ENCODE measurements at regions not wholly inside any gene's neighbourhood (a gene's known extent, or its start where the extent isn't known, plus 50 kb on each side); places are given as distances from the start of the nearest gene placed in this dataset.
"Not testable (repeated sequence)": the region's sequence is repeated elsewhere in the genome, so short reads cannot be mapped to it uniquely, and the experiment has no call there.

DNA sequence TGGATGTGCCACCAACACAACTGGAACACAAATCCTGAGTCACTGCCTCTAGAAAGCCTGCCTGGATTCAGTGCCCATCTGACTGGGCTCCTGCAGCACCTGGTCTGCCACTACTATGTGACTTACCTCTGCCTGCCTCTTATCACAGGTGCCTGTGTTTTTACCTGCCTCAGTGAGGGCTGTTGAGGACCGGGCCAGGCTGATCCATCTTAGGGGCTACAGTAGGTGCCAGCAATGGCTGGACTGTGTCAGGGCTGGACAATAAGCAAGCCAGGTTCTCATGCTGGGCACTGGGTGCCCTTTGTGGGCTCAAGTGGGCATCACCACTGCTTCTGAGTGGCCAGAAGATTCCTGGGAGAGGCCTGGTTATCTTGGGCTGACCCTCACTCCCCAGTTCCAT lies 948.6 kb upstream of the TPTE start:
- not testable (repeated sequence) for H3K36me3 ChIP-seq (ENCODE audit: control insufficient read depth, low read length); H3F3A ChIP-seq (ENCODE audit: control insufficient read depth, insufficient read depth); H3K4me2 ChIP-seq (ENCODE audit: low read length); H4K20me1 ChIP-seq (ENCODE audit: control insufficient read depth, insufficient read depth, low read depth, low read length); H3K27me3 ChIP-seq (ENCODE audit: control insufficient read depth, low read length); H3K27ac ChIP-seq (ENCODE audit: low read depth, low read length); H3K79me2 ChIP-seq (ENCODE audit: control insufficient read depth, low read length); H3K9me2 ChIP-seq (replicated peaks; ENCODE audit: control insufficient read depth, low read length); H3K4me1 ChIP-seq (ENCODE audit: control insufficient read depth, low read length); H3K4me3 ChIP-seq (ENCODE audit: low read length); H3K9me3 ChIP-seq (ENCODE audit: control insufficient read depth, insufficient read depth, low read length)

DNA sequence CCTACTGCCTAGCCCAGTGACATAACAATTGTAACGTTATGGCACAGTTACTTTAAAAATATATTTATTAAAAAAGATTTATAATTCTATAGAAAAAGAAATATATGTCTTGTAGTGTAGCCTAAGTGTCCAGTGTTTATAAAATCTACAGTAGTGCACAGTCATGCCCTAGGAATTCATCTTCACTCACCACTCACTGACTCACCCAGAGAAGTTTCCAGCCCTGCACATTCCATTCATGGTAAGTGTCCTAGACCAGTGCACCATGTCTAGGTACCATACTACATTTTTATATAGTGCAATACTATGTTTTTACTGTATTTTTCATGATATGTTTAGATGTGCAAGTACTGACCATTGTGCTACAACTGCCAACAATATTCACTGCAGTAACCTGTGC lies 947.9 kb upstream of the TPTE start:
- H3K36me3 ChIP-seq (ENCODE audit: control insufficient read depth, low read length); H4K20me1 ChIP-seq (ENCODE audit: control insufficient read depth, insufficient read depth, low read depth, low read length); H3K4me1 ChIP-seq (ENCODE audit: control insufficient read depth, low read length); H3K27ac ChIP-seq (ENCODE audit: low read depth, low read length); H3K27me3 ChIP-seq (ENCODE audit: control insufficient read depth, low read length); H3F3A ChIP-seq (ENCODE audit: control insufficient read depth, insufficient read depth); H3K9me3 ChIP-seq (ENCODE audit: control insufficient read depth, insufficient read depth, low read length); H3K4me2 ChIP-seq (ENCODE audit: low read length); H3K4me3 ChIP-seq (ENCODE audit: low read length); H3K9me2 ChIP-seq (replicated peaks; ENCODE audit: control insufficient read depth, low read length); H3K79me2 ChIP-seq (ENCODE audit: control insufficient read depth, low read length): not testable (repeated sequence)

DNA sequence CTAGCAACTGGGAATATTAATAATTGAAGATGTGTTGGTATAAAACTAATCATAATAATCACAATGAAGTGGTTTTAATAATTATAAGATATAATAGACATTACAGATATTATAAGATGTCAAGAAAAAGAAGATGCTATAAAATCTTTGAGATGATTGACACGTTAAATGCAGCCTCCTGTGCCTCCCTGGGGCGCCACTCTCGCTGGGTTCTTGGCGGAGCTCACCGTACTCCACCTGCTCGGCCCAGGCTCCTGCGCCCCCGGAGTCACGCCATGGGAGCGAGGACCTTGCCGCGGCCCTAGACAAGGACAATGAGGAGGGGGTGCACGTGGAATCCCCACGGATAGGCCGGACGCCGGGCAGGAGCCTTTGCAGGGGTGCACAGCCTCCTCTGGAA lies 942.1 kb upstream of the TPTE start:
- H3K4me1 ChIP-seq (ENCODE audit: control insufficient read depth, low read length); H3K9me2 ChIP-seq (replicated peaks; ENCODE audit: control insufficient read depth, low read length); H4K20me1 ChIP-seq (ENCODE audit: control insufficient read depth, insufficient read depth, low read depth, low read length); H3K27ac ChIP-seq (ENCODE audit: low read depth, low read length); H3K4me2 ChIP-seq (ENCODE audit: low read length); H3K4me3 ChIP-seq (ENCODE audit: low read length); H3K79me2 ChIP-seq (ENCODE audit: control insufficient read depth, low read length); H3K9me3 ChIP-seq (ENCODE audit: control insufficient read depth, insufficient read depth, low read length); H3K36me3 ChIP-seq (ENCODE audit: control insufficient read depth, low read length); H3F3A ChIP-seq (ENCODE audit: control insufficient read depth, insufficient read depth); H3K27me3 ChIP-seq (ENCODE audit: control insufficient read depth, low read length): not testable (repeated sequence)

DNA sequence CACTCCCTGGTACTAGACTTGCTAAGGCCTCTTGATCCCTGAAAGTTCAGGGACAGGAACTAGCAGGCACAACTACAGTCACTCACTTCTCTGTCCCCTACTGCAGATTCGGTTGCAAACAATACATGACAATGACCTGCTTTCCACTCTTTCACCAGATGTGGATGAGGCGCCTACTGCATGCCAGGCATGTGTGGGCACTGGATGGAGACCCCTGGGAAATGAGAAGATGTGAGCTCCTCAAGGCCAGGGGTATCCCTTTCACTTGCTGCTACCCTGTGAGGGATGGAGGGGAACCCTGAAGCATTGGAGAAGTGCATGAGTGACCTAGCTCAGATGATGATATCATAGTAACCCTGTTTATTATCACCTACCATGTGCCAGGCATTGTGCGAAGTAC lies 933.4 kb upstream of the TPTE start:
- not testable (repeated sequence) for H3K9me3 ChIP-seq (ENCODE audit: control insufficient read depth, insufficient read depth, low read length); H3F3A ChIP-seq (ENCODE audit: control insufficient read depth, insufficient read depth); H3K4me3 ChIP-seq (ENCODE audit: low read length); H3K27ac ChIP-seq (ENCODE audit: low read depth, low read length); H3K36me3 ChIP-seq (ENCODE audit: control insufficient read depth, low read length); H3K79me2 ChIP-seq (ENCODE audit: control insufficient read depth, low read length); H3K4me1 ChIP-seq (ENCODE audit: control insufficient read depth, low read length); H3K4me2 ChIP-seq (ENCODE audit: low read length); H4K20me1 ChIP-seq (ENCODE audit: control insufficient read depth, insufficient read depth, low read depth, low read length); H3K27me3 ChIP-seq (ENCODE audit: control insufficient read depth, low read length); H3K9me2 ChIP-seq (replicated peaks; ENCODE audit: control insufficient read depth, low read length)

DNA sequence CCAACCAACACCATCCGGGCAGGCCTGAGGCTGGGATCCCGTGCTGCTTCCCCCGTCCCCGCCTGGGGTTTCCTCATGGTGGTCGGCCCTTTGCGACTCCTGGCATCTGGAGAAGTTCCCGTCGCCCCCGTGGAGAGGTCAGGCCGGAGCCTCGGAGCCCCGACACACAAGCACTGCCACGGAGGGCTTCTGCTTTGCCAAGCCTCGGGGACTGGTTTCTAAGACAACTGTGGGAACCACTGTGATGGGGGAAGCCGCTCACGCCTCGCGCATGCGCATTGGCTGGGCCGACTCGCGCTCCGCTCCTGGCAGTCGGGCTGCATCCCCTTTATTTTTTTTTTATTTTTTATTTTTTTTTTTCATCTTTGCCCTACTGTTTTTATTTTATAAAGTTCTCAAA lies 928.8 kb upstream of the TPTE start:
- H3K9me2 ChIP-seq (replicated peaks; ENCODE audit: control insufficient read depth, low read length); H3K4me3 ChIP-seq (ENCODE audit: low read length); H3K27me3 ChIP-seq (ENCODE audit: control insufficient read depth, low read length); H3F3A ChIP-seq (ENCODE audit: control insufficient read depth, insufficient read depth); H4K20me1 ChIP-seq (ENCODE audit: control insufficient read depth, insufficient read depth, low read depth, low read length); H3K9me3 ChIP-seq (ENCODE audit: control insufficient read depth, insufficient read depth, low read length); H3K79me2 ChIP-seq (ENCODE audit: control insufficient read depth, low read length); H3K27ac ChIP-seq (ENCODE audit: low read depth, low read length); H3K4me1 ChIP-seq (ENCODE audit: control insufficient read depth, low read length); H3K36me3 ChIP-seq (ENCODE audit: control insufficient read depth, low read length); H3K4me2 ChIP-seq (ENCODE audit: low read length): not testable (repeated sequence)

DNA sequence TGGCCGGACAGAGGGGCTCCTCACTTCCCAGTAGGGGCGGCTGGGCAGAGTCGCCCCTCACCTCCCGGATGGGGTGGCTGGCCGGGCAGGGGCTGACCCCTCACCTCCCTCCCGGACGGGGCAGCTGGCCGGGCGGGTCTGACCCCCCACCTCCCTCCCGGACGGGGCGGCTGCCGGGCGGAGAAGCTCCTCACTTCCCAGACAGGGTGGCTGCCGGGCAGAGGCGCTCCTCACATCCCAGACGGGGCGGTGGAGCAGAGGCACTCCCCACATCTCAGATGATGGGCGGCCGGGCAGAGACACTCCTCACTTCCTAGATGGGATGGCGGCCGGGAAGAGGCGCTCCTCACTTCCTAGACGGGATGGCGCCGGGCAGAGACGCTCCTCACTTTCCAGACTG lies 927.7 kb upstream of the TPTE start:
- not testable (repeated sequence) for H3K4me2 ChIP-seq (ENCODE audit: low read length); H3K4me1 ChIP-seq (ENCODE audit: control insufficient read depth, low read length); H3K9me2 ChIP-seq (replicated peaks; ENCODE audit: control insufficient read depth, low read length); H3K27ac ChIP-seq (ENCODE audit: low read depth, low read length); H3F3A ChIP-seq (ENCODE audit: control insufficient read depth, insufficient read depth); H3K79me2 ChIP-seq (ENCODE audit: control insufficient read depth, low read length); H3K27me3 ChIP-seq (ENCODE audit: control insufficient read depth, low read length); H3K9me3 ChIP-seq (ENCODE audit: control insufficient read depth, insufficient read depth, low read length); H4K20me1 ChIP-seq (ENCODE audit: control insufficient read depth, insufficient read depth, low read depth, low read length); H3K36me3 ChIP-seq (ENCODE audit: control insufficient read depth, low read length); H3K4me3 ChIP-seq (ENCODE audit: low read length)

DNA sequence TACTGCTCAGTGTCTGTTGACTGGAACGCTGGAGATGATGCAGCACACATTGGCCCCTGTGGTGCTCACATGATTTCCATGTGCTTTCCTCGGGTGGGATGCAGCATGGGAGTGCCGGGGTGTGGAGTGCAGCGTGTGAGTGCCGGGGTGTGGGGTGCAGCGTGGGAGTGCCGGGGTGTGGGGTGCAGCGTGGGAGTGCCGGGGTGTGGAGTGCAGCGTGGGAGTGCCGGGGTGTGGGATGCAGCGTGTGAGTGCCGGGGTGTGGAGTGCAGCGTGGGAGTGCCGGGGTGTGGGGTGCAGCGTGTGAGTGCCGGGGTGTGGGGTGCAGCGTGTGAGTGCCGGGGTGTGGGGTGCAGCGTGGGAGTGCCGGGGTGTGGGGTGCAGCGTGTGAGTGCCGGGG lies 907.4 kb upstream of the TPTE start:
- H3F3A ChIP-seq (ENCODE audit: control insufficient read depth, insufficient read depth); H3K4me2 ChIP-seq (ENCODE audit: low read length); H4K20me1 ChIP-seq (ENCODE audit: control insufficient read depth, insufficient read depth, low read depth, low read length): not testable (repeated sequence)

DNA sequence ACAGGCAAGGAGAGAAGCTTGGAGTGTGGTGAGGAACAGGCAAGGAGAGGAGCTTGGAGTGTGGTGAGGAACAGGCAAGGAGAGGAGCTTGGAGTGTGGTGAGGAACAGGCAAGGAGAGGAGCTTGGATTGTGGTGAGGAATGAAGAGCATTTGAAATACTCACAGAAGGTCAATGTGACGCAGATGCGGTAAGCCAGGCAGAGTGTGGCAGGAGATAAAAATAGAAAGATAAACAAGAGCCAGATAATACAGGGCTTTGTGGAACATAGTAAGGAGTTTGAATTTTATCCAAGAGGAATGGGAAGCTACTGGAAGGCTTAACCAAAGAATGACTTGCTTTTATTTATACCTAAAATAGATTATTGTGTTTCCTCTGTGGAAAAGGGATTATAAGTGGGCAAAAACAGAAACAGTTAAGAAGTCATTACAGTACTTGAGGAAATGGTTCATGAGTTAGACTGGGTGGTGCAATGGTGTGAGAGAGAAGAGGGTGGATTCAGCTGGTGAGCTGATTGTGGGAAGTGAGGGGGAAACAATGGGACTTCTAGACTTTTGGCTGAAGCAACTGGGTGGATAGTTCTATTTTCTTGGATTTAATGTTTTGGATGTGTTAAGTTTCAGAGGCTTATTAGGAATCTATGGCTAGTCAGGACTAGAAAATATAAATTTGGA lies 900.1 kb upstream of the TPTE start:
- not testable (repeated sequence) for H3K36me3 ChIP-seq (ENCODE audit: control insufficient read depth, low read length); H4K20me1 ChIP-seq (ENCODE audit: control insufficient read depth, insufficient read depth, low read depth, low read length); H3F3A ChIP-seq (ENCODE audit: control insufficient read depth, insufficient read depth); H3K9me3 ChIP-seq (ENCODE audit: control insufficient read depth, insufficient read depth, low read length); H3K27ac ChIP-seq (ENCODE audit: low read depth, low read length); H3K9me2 ChIP-seq (replicated peaks; ENCODE audit: control insufficient read depth, low read length); H3K4me2 ChIP-seq (ENCODE audit: low read length); H3K27me3 ChIP-seq (ENCODE audit: control insufficient read depth, low read length); H3K4me1 ChIP-seq (ENCODE audit: control insufficient read depth, low read length); H3K79me2 ChIP-seq (ENCODE audit: control insufficient read depth, low read length); H3K4me3 ChIP-seq (ENCODE audit: low read length)

More for the DNA sequence above, 907.4 kb upstream of the TPTE start:
- H3K9me3 ChIP-seq (ENCODE audit: control insufficient read depth, insufficient read depth, low read length); H3K4me3 ChIP-seq (ENCODE audit: low read length); H3K27me3 ChIP-seq (ENCODE audit: control insufficient read depth, low read length); H3K9me2 ChIP-seq (replicated peaks; ENCODE audit: control insufficient read depth, low read length); H3K79me2 ChIP-seq (ENCODE audit: control insufficient read depth, low read length); H3K27ac ChIP-seq (ENCODE audit: low read depth, low read length); H3K4me1 ChIP-seq (ENCODE audit: control insufficient read depth, low read length); H3K36me3 ChIP-seq (ENCODE audit: control insufficient read depth, low read length): not testable (repeated sequence)

Data from DOHH2 (cell line).